Hematopoietic multipotent progenitor cell treated with erythropoietin and hydrocortisone succinate and interleukin-3 and kit ligand, for 15 days (in vitro differentiated cells): ENCODE measurements at regions not wholly inside any gene's neighbourhood (a gene's known extent, or its start where the extent isn't known, plus 50 kb on each side); places are given as distances from the start of the nearest gene placed in this dataset.
"Not testable (repeated sequence)": the region's sequence is repeated elsewhere in the genome, so short reads cannot be mapped to it uniquely, and the experiment has no call there.

Experiments used
- DNase-seq: peaks from one replicate; pipeline ENCODE4 v3.0.0-alpha.2; 2015; ENCODE audit warnings: low spot score

DNA sequence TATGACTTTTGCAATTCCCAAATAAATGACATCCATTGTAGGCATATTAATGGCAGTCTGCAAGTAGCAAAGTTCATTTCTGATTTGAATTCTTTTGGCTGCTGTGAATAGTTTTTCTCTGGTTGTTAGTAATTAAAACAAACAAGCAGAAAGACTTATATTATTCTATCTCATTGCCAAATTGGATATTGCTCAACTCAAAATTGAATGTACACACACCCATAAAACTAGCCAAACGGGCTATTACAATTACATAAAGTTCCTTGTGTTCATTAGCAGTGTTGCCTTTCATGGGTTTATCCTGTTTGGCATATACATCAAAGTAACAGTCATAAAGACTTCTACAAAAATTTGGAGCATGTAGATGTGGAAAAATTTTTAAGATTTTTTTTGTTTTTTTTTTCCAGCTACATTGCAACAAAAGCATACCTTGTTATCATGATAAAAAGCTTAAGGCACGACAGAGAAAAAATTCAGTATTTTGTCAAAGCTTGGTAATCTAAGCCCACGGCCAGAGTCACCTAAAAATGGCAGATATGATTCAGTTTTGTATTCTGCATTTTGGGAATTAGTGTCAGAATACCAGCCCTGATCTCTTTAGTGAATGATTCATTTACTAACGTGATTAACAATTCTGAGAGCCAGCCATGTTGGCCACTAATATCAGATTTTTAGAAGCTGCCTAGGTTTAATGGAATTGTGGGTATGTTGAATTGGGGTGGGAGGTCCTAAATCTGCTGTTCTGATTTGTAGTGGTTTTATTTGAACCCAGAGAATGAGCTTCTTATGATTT lies 108.4 kb downstream of the KLF5 start:
- DNase-seq, result no peak

DNA sequence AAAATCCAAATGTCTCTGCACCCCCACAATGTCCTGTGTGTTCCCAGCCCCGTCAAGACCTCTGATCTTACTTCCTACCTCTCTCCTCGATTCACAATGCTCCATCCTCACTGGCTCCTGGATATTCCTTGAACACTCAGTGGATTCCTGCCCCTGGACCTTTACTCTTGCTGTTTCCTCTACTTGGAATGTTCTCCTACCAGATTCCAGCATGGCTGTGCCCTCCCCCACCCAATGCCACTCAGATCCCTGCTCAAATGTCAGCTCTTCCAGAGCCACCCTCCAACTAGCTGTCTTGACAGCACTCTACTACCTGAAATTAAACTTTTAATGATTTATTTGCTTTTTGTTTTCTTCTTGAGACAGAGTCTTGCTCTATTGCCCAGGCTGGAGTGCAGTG lies 107.4 kb downstream of the KLF5 start:
- DNase-seq, result no peak

DNA sequence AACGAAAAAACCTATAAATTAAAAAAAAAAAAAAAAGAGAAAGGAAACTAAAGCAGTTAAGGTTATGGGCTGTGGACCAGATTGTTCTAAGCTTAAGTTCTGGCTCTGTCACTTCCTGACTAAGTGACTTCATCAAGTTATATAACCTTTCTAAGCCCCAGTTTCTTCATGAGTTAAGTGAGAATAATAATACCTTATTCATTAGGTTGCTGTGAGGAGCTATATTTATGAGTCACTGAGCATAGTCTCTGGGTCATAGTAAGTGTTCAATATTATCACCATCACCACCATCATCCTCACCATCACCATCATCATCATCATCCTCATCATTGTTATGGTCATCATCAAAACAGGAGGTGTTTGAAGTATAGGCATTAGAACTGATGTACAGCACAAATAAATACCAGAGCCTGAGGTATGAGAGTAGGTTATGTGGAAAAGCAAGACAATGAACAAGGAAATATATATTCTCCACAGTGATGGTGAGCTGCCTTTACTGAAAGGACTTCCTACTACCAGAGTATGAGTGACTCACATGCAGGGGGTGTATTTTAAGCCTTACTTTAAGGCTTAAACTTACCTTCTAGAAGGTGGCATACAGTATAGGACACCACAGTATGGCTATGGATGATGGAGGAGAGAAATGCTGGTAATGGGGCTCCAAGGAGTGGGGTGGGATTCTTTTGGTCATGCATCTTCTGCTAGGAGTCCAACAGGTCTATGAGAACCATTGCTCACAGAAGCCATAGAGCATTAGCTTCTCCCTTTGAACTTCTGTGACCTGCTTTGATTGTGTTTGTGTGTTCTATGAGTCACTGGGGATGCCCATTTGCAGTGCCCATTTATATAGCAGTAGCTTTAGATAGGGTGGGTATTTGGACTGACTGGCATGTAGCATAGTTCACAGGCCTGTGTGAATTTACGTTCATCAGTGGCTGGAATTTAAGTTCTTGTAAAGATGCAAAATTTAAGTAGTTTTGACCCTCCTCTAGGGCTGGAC lies 104.4 kb downstream of the KLF5 start:
- DNase-seq, result no peak

DNA sequence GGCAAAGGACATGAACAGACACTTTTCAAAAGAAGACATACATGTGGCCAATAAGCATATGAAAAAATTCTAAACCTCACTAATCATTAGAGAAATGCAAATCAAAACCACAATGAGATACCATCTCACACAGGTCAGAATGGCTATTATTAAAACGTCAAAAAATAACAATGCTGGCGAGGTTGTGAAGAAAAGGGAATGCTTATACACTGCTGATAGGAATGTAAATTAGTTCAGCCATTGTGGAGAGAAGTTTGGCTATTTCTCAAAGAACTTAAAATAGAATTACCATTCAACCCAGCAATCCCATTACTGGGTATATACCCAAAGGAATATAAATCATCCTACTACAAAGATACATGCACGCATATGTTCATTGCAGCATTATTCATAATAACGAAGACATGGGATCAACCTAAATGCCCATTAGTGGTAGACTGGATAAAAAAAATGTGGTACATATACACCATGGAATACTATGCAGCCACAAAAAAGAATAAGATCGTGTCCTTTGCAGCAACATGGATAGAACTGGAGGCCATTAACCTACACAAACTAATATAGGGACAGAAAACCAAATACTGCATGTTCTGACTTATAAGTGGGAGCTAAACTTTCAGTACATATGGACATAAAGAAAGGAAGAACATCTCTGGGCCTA lies 101.7 kb downstream of the KLF5 start:
- not testable (repeated sequence) for DNase-seq

DNA sequence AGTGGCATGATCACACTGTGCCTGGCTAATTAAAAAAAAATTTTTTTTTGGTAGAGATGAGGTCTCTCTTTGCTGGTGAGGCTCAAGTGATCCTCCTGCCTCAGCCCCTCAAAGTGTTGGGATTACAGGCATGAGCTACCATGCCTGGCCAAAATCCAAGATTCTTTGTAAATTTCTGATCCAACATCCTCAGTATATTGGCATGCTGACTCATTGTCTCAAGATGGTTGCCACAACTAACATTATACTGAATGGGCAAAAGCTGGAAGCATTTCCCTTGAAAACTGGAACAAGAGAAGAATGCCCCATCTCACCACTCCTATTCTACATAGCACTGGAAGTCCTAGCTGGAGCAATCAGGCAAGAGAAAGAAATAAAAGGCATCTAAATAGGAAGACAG lies 100.0 kb downstream of the KLF5 start:
- no peak for DNase-seq

DNA sequence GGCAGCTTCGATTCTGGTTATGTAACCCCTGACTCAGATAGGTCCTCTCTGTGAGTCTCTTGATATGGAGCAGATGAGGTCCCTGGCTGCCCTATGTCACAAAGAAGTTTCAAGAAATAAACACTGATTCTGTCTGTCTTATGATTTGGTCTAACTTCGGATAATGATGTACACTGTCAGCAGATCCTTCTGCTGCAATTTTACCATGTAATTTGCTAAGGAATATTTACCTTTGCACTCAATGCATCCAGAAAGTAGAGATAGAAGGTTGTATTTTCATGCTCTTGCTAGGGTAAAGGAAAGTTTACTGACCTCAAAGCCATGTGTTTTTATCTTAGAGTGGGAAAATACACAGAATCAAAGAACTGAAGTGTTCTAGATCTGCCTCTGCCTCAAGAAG lies 98.2 kb downstream of the KLF5 start:
- no peak for DNase-seq

DNA sequence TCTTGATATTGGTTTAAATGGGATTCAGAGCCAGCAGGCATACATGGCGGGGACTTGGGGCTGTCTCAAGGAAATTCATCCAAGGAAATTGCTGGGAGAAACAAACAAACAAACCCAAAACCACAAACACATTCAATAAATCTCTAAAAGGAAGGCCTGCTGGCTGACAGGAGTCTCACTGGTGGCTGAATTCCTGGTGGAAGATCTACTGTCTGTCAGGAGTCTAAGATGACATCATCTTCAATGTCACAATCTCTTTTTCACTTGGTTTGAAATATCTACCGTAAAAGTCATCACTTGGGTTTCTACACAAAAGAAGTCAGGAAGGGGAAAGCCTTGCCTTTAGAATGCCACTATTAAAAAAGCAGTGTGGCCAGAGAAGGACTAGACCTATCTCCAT lies 87.9 kb downstream of the KLF5 start:
- no peak for DNase-seq

DNA sequence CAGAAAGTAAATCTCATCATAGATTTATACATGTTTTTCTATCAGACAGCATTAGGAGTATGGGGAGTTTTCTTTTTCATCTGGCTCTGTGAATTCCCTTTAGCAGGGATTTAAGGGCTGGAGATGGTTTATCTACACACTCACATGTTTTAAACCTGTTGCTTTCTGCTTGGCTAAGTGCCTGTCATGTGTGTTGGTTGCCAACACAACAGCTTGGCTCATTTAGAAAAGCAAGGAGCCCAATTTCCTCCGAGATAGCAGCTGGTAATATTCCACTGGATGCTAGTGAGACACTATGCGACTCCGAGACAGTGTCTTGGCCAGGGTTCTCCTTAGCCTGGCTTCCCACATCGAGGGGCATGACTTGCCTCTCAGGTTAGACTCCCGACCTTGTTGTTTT lies 83.3 kb downstream of the KLF5 start:
- no peak for DNase-seq

DNA sequence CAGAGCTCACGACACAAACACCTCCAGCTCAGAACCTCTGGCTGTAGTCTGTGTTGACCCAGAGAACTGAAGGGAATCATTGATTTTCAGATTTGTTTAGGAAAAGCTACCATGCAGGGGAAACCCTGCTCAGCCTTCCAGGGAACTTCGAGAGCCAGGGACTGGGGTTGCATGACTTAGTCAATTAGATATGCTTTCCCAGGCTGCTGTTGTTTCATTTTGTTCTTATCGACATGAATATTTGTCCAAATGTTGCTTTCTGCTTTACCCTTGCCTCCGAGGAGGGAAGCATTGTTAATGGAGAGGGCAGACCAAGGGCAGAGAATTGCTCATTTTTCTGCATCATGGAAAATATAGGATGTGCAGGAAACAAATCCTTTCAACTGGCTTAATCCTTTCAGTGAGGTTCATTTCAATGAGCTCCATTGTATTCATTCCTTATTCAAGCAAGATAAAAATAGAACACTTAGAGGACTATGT lies 82.5 kb downstream of the KLF5 start:
- DNase-seq, result no peak

DNA sequence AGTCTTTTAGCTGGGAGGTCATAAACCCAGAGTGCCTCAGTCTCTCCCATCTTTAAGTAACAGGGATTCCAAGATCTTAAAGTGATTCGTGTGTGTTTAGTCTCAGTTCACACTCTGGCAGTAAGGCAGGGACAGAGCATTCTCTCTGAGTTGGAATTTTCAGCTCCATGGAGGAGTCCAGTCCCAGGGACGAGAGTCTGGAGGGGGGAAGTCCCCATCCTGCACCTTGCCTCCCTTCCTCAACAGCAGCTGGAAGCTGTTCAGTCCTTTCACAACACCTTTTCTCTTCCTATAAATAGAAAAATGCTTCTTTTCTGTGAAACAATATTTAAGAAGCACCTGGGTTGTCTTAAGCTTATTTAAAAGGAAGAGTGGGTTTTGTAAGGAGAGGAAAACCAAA lies 82.0 kb downstream of the KLF5 start:
- no peak for DNase-seq

DNA sequence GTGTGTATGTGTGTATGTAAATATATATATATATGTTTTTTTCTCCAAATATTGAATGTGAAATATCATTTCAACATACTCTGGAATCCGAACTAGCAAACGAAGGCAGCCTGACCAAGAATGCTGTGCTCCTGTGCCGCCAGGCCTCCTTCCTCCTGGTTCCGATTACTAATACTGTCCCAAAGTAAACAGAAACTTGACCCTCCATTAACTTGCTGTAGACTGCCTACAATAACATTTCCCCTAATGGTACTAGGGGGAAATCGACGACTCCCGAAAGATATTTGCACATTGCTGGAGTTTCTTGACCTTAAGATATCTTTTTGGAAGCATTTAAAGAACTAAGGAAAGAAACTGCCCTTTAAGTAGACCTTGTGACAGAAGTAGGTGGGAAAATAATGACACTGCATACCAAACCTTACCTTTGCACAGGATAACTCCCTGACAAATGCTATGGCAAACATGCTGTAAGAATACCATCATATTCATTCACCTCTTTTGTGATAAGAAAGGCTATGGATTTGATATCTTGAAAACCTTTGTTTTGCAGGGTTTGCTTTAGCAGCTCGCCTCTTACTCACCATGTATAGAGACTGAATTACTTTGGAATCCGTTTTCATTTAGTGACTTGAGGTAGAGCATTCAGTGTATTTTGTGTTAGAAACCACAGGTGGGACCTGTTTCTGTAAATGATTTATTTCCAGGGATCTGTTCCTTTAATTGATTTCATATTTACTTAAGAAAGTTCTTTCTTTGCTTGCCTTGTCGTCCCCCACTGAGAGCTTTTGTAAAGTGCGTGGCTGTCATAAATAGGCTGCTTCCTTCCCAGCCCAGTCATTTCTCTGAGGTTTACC lies 80.1 kb downstream of the KLF5 start:
- no peak for DNase-seq

DNA sequence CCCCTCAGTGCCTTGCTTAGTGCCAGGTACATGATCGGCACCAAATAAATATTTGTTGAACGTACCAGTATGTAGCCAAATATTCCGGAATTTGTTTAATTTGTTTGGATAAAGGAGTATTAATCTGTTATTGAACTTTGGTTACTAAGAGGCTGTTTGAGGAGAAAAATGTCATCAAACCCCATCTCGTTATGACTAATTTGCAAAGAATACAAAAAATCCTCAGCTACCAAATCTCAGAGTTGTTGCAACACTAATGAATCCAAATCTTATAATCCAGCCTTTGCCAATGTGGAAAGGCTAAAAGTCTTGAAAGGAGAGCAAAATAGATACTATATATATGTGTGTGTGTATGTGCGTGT lies 79.5 kb downstream of the KLF5 start:
- DNase-seq, result no peak

DNA sequence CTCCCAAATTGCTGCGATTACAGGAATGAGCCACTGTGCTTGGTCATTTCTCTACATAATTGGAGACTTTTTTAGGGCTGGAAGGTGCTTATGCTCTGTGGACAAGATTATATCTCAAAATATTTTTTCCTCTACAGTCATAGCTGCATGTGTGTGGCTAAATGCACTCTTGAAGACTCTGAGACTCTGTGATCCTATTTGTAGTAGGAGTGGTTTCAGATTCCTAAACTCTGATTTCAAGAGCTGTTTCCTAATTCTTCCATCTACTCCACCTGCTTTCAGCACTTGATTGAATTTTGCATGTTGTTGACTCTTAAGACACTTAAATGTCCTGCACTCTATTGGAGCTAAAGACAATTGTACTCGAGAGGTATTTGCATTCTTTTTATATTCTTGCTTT lies 78.0 kb downstream of the KLF5 start:
- DNase-seq, result no peak

DNA sequence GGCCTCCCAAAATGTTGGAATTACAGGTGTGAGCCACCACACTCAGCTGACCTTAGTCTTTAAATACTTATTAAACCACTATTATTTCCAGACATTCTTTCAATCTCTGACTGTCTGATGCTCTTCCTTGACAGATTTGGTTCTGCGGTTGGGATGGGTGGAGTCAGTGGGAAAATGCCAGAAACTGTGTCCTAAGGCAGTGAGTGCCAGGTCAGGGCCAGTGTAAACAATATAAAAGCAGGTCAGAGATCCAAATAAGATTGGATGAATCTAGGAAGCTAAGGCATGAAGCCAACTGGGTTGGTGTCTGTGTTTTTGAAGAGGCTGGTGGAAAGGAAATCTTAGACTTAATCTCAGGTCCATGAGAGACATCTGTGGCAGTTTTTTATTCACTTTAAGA lies 74.7 kb downstream of the KLF5 start:
- DNase-seq, result no peak

DNA sequence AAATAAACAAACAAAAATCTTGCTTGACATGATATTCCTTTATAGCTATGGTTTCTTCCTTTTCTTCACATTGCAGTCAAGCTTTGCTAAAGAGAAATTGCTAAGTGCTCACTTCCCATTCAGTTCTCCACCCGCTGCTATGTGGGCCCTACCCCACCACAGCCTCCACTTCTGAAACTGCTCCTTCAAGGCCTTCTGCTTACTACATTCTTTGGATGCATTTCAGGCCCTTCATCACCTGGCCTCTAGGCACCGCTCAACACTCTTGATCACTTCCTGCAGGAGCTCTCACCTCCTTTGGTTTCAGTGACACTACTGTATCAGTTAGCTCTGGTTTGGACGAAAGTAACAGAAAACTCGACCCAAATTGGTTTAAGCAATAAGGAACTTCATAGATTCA lies 72.4 kb downstream of the KLF5 start:
- DNase-seq, result no peak

DNA sequence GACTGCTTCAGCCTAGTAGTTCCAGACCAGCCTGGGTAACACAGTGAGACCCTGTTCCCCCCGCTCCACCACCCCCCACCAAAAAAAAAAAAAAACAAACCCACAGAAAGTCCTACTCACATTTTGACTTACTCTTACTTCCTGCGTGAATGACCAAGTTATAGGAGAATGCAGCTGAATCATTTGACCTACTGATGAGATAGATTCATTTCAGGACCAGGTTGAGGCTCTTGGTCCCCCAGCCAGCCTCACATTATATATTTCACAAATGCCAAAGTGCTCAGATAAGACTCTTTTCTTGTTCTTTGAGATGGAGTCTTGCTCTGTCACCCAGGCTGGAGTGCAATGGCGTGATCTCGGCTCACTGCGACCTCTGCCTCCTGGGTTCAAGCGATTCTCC lies 70.2 kb downstream of the KLF5 start:
- DNase-seq, result no peak
